Lower leg skin (tissue), 3 donors: ENCODE measurements at regions not wholly inside any gene's neighbourhood (a gene's known extent, or its start where the extent isn't known, plus 50 kb on each side); places are given as distances from the start of the nearest gene placed in this dataset.

Source experiments
- POLR2A ChIP-seq, 2 donors: fragments of 450-650 bp; IDR thresholded peaks; one replicate each; pipeline ENCODE4 v1.6.1; 2016 to 2017; ENCODE audit warnings: antibody characterized with exemption in 2 of 2, mild to moderate bottlenecking in 1 of 2, moderate library complexity in 1 of 2
- TF ChIP-seq, protein P1 (sequence below), 3 donors: fragments of 450-650 bp; IDR thresholded peaks; one replicate each; pipeline ENCODE4 v1.5.1; 2016; ENCODE audit warnings: antibody characterized with exemption in 3 of 3, mild to moderate bottlenecking in 3 of 3, moderate library complexity in 2 of 3

DNA sequence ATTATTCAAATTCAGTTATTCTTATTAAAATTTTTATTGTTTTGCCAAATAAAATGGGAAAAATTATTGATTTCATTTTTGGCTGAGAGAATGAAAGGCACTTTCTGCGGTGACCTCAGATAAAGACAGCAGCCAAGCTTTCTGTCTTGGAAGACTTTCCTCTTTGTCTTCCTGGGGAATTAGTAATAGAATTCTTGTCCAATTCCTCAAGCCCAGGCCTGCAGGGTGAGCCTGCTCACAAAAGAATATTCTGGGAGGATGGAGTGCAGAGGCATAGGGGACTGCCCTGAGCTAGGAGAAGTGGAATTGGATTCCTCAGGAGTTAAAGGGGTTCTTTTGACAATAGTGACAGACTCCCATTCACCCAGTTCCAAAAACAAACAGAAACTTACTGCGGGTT is 614.5 kb upstream of the ADGRL2 start:
- TF ChIP-seq, protein P1, sequence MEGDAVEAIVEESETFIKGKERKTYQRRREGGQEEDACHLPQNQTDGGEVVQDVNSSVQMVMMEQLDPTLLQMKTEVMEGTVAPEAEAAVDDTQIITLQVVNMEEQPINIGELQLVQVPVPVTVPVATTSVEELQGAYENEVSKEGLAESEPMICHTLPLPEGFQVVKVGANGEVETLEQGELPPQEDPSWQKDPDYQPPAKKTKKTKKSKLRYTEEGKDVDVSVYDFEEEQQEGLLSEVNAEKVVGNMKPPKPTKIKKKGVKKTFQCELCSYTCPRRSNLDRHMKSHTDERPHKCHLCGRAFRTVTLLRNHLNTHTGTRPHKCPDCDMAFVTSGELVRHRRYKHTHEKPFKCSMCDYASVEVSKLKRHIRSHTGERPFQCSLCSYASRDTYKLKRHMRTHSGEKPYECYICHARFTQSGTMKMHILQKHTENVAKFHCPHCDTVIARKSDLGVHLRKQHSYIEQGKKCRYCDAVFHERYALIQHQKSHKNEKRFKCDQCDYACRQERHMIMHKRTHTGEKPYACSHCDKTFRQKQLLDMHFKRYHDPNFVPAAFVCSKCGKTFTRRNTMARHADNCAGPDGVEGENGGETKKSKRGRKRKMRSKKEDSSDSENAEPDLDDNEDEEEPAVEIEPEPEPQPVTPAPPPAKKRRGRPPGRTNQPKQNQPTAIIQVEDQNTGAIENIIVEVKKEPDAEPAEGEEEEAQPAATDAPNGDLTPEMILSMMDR (IDR thresholded peaks at IDR 0.05): no peak
- TF ChIP-seq POLR2A (IDR thresholded peaks at IDR 0.05): no peak
